Sigmoid colon (tissue), 4 donors: ENCODE measurements at regions not wholly inside any gene's neighbourhood (a gene's known extent, or its start where the extent isn't known, plus 50 kb on each side); places are given as distances from the start of the nearest gene placed in this dataset.

ENCODE experiments used
- POLR2A ChIP-seq, 2 donors: fragments of 450-650 bp; IDR thresholded peaks; one replicate each; pipeline ENCODE4 v1.6.1; 2016; ENCODE audit warnings: antibody characterized with exemption in 2 of 2, mild to moderate bottlenecking in 2 of 2, moderate library complexity in 2 of 2
- POLR2AphosphoS5 ChIP-seq, 4 donors: sonication (generic); formaldehyde crosslinking; IDR thresholded peaks; one replicate each; pipeline ENCODE4 v1.6.1; 2017; ENCODE audit warnings: antibody characterized with exemption in 4 of 4

DNA sequence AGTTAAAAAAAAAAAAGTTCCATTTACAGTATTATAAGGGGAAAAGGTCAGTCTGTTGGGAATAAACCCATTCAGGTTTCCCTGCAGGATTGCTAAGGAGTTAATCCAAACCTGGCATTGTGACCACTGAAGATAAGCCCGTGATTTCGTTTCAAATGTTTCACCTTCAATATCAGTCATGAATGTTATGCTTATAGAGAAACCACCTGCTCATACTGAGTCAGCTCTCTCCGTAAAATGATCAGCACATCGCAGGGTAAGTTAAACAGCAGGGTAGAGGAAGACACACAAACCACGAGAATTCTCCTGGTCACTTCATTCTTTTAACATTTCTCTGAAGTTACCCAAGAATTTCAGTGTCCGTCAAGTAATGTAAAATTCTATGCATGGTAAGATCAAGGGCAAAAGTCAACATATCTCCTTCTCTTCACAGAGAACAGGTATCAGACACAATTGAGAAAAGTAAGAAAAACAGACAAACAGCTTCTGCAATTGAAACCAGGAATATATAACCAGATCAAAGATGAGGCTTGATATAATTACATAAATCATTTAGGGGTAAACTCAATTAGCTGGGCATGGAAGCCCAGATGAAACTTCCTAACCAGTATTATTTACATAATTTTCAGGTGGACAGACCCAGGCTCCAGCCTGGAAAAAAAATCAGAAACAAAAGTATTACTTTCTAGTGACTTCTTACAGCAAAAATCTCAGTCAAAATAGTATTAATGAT lies 67.6 kb upstream of the ARHGEF3 start:
- TF ChIP-seq POLR2AphosphoS5 (IDR thresholded peaks at IDR 0.05) (no peak), POLR2A (IDR thresholded peaks at IDR 0.05) (no peak)
